Mucosa of descending colon (tissue), 3 donors: ENCODE measurements at regions not wholly inside any gene's neighbourhood (a gene's known extent, or its start where the extent isn't known, plus 50 kb on each side); places are given as distances from the start of the nearest gene placed in this dataset.
"Not testable (repeated sequence)": the region's sequence is repeated elsewhere in the genome, so short reads cannot be mapped to it uniquely, and the experiment has no call there.

ENCODE experiments used
- ATAC-seq: fragments of 200-7000 bp; cut with Tn5 transposase; one replicate; pipeline ENCODE4 v1.9.1; 2020; ENCODE audit warnings: mild to moderate bottlenecking, moderate library complexity
- DNase-seq, 3 donors: peaks; one replicate each; pipeline ENCODE4 v3.0.0-alpha.2; 2020
- H3K36me3 ChIP-seq: fragments of 200-600 bp; one replicate; pipeline ENCODE4 v1.8.0; 2021; ENCODE audit warnings: low read depth, mild to moderate bottlenecking
- H3K4me1 ChIP-seq: fragments of 200-600 bp; one replicate; pipeline ENCODE4 v1.8.0; 2021; ENCODE audit warnings: low read depth, mild to moderate bottlenecking
- H3K4me3 ChIP-seq: fragments of 200-600 bp; one replicate; pipeline ENCODE4 v1.8.0; 2021; ENCODE audit warnings: mild to moderate bottlenecking
- H3K9me3 ChIP-seq: fragments of 200-600 bp; one replicate; pipeline ENCODE4 v1.8.0; 2021; ENCODE audit warnings: mild to moderate bottlenecking
- intact Hi-C, 2 donors: fragments of 100-400 bp; cut with DNase I in 1 of 2; cut with micrococcal nuclease in 1 of 2; formaldehyde crosslinking; loops; one replicate each; pipeline versions ENCODE4 v1.11.0 to v1.11.1; 2022; cut with DNase I, micrococcal nuclease
- TF ChIP-seq, protein P1 (sequence below): fragments of 200-600 bp; IDR thresholded peaks from one replicate; pipeline ENCODE4 v1.8.0; 2022; ENCODE audit warnings: antibody characterized with exemption, mild to moderate bottlenecking
- donor health status: DM: no; HTN: no; CAD: no; lungs with moderate emphysema.
- donor health status: DM: no; HTN: no; CAD: no.
- donor health status: DM: no; HTN: yes; CAD: no.

- Histone ChIP-seq H3K4me1 (no peaks in the 10 kb centered on the region), H3K9me3 (no peaks in the 10 kb centered on the region), H3K36me3 (no peaks in the 10 kb centered on the region), H3K4me3 (no peak overlapping the region)
- TF ChIP-seq, protein P1, sequence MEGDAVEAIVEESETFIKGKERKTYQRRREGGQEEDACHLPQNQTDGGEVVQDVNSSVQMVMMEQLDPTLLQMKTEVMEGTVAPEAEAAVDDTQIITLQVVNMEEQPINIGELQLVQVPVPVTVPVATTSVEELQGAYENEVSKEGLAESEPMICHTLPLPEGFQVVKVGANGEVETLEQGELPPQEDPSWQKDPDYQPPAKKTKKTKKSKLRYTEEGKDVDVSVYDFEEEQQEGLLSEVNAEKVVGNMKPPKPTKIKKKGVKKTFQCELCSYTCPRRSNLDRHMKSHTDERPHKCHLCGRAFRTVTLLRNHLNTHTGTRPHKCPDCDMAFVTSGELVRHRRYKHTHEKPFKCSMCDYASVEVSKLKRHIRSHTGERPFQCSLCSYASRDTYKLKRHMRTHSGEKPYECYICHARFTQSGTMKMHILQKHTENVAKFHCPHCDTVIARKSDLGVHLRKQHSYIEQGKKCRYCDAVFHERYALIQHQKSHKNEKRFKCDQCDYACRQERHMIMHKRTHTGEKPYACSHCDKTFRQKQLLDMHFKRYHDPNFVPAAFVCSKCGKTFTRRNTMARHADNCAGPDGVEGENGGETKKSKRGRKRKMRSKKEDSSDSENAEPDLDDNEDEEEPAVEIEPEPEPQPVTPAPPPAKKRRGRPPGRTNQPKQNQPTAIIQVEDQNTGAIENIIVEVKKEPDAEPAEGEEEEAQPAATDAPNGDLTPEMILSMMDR: no peak
- no peak for ATAC-seq
- intact Hi-C loops: no loop called here
- DNase-seq: no peak
These were observed 107.5 kb upstream of the TNFSF4 start for GRCh38 chr1:173314656-173315055.

DNA sequence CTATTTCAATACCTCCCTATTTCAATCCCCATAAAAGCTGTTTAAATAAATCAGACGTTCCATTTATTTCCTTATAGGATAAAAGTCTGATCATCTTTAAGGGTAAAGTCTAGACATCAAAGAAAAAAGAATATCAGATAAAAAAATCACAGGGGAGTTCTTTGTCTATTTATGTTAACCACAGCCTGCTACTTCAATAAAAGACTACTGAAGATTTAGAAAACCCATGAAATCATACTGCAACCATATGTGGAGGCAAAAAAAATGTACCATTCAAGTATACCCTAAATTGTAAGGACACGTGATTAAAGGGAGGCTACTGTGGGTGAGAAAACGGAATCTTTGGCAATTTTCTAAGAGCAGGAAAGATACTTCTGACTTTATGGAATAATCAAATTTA, 108.2 kb upstream of the TNFSF4 start:
- no peaks in the 10 kb centered on the region for H3K36me3 ChIP-seq
- H3K4me1 ChIP-seq: no peaks in the 10 kb centered on the region
- intact Hi-C loops: no loop called here
- no peak overlapping the region for H3K4me3 ChIP-seq
- ATAC-seq (no peak), DNase-seq (no peak)
- no peaks in the 10 kb centered on the region for H3K9me3 ChIP-seq
- TF ChIP-seq, protein P1: no peak

DNA sequence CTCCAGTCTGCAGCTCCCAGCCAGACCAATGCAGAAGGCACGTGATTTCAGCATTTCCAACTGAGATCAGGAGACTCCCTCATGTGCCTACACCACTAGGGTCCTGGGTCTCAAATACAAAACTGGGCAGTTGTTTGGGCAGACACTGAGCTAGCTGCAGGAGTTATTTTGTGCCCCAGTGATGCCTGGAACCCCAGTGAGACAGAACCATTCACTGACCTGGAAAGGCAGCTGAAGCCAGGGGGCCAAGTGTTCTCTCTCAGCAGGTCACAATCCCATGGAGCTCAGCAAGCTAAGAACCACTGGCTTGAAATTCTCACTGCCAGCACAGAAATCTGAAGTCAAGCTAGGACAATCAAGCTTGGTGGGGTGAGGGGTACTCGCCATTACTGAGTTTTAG, 111.7 kb upstream of the TNFSF4 start:
- intact Hi-C loops: no loop called here
- no peak for ATAC-seq
- TF ChIP-seq, protein P1: no peak
- Histone ChIP-seq H3K36me3 (no peaks in the 10 kb centered on the region), H3K4me3 (no peak overlapping the region), H3K4me1 (no peaks in the 10 kb centered on the region), H3K9me3 (peaks cover 6% of the 10 kb centered on the region)
- DNase-seq: no peak

DNA sequence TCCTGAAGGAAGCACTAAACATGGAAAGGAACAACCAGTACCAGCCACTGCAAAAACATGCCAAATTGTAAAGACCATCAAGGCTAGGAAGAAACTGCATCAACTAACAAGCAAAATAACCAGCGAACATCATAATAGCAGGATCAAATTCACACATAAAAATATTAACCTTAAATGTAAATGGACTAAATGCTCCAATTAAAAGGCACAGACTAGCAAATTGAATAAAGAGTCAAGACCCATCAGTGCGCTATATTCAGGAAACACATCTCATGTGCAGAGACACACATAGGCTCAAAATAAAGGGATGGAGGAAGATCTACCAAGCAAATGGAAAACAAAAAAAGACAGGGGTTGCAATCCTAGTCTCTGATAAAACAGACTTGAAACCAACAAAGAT, 117.2 kb upstream of the TNFSF4 start:
- ATAC-seq, H3K4me1 ChIP-seq, DNase-seq, H3K9me3 ChIP-seq, H3K36me3 ChIP-seq, intact Hi-C loops, H3K4me3 ChIP-seq: not testable (repeated sequence)

DNA sequence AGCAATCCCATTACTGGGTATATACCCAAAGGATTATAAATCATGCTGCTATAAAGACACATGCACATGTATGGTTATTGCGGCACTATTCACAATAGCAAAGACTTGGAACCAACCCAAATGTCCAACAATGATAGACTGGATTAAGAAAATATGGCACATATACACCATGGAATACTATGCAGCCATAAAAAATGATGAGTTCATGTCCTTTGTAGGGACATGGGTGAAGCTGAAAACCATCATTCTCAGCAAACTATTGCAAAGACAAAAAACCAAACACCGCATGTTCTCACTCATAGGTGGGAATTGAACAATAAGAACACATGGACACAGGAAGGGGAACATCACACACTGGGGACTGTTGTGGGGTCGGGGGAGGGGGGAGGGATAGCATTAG, 120.9 kb upstream of the TNFSF4 start:
- not testable (repeated sequence) for H3K36me3 ChIP-seq

DNA sequence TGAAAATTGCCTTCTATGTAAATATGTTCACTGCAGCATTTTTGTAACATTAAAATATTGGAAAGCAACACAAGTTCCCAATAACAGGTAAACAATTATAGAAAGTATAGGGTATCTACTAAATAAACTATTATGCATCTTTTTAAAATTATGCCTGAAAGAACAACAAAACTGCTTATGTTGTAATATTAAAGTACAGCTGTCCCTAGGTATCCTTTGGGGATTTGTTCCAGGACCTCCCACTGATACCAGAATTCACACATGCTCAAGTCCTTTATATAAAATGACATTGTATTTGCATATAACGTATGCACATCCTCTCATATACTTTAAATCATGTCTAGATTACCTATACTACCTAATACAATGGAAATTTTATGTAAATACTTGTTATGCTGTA, 121.8 kb upstream of the TNFSF4 start:
- intact Hi-C loops: no loop called here
- TF ChIP-seq, protein P1: no peak
- H3K36me3 ChIP-seq: no peaks in the 10 kb centered on the region
- ATAC-seq (no peak), DNase-seq (no peak)
- no peaks in the 10 kb centered on the region for H3K4me1 ChIP-seq
- no peaks in the 10 kb centered on the region for H3K9me3 ChIP-seq
- H3K4me3 ChIP-seq: no peak overlapping the region

More for the DNA sequence above, 120.9 kb upstream of the TNFSF4 start:
- H3K4me1 ChIP-seq, ATAC-seq, H3K4me3 ChIP-seq, DNase-seq, H3K9me3 ChIP-seq, intact Hi-C loops: not testable (repeated sequence)

- Histone ChIP-seq H3K9me3 (no peaks in the 10 kb centered on the region), H3K4me3 (no peak overlapping the region), H3K4me1 (no peaks in the 10 kb centered on the region), H3K36me3 (no peaks in the 10 kb centered on the region)
- DNase-seq (no peak), ATAC-seq (no peak)
- TF ChIP-seq, protein P1: no peak
- intact Hi-C loops: no loop called here
These were observed 122.6 kb upstream of the TNFSF4 start for GRCh38 chr1:173329726-173330125.
